ENCODE measurements at regions not wholly inside any gene's neighbourhood (a gene's known extent, or its start where the extent isn't known, plus 50 kb on each side); places are given as distances from the start of the nearest gene placed in this dataset.

DNA sequence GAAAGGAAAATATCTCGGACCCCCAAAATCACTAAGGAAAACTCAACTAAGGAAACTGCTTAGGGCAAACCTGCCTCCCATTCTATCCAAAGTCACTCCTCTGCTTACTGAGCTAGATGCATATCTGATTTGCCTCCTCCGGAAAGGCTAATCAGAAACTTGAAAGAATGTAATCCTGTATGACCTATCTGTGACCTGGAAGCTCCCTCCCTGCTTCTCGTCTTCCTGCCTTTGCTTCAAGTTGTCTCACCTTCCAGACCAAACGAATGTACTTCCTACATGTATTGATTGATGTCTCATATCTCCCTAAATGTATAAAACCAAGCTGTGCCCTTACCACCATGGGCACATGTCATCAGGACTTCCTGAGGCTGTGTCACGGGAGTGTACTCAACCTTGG is 58.1 kb upstream of the SEC61G start:
- H3K9me2 ChIP-seq (ENCODE audit: insufficient read depth): no peaks in the 10 kb centered on the region
- DNase-seq (ENCODE audit: low spot score) (no peak), ATAC-seq (no peak)
- H3K9me3 Mint-ChIP-seq: no peaks in the 10 kb centered on the region
- H3K27ac Mint-ChIP-seq: no peak overlapping the region
- no peaks in the 10 kb centered on the region for H3K27me3 ChIP-seq (ENCODE audit: insufficient read depth)
- peaks cover 5% of the 10 kb centered on the region; the same call in 1 of the 2 replicates for H3K4me1 ChIP-seq (ENCODE audit: insufficient read depth)
- no peak overlapping the region for H3K4me3 Mint-ChIP-seq
- no peaks in the 10 kb centered on the region for H3K27me3 Mint-ChIP-seq (ENCODE audit: insufficient read depth, low read depth, poor library complexity)
- no peaks in the 10 kb centered on the region for H3K79me2 ChIP-seq (replicated peaks; ENCODE audit: insufficient read depth)
- peaks cover 10% of the 10 kb centered on the region; the same call in 2 of the 3 replicates for H3K4me1 Mint-ChIP-seq
- TF ChIP-seq CREB1 (CRISPR knock-in tag; IDR thresholded peaks at IDR 0.05; ENCODE audit: low read depth) (no peak), JUNB (IDR thresholded peaks at IDR 0.05; ENCODE audit: unreplicated experiment) (no peak), POLR2AphosphoS5 (IDR thresholded peaks at IDR 0.05; ENCODE audit: low read depth) (no peak), EZH2 (IDR thresholded peaks at IDR 0.05; ENCODE audit: low read depth, unreplicated experiment) (no peak), STAT1 (IDR thresholded peaks at IDR 0.05; ENCODE audit: unreplicated experiment) (no peak), ETS1 (IDR thresholded peaks at IDR 0.05) (no peak), EZH2phosphoT487 (IDR thresholded peaks at IDR 0.05; ENCODE audit: unreplicated experiment) (no peak), NANOG (IDR thresholded peaks at IDR 0.05; ENCODE audit: borderline replicate concordance) (no peak), ZNF331 (CRISPR knock-in tag; IDR thresholded peaks at IDR 0.05; ENCODE audit: low read depth) (no peak), ZNF114 (CRISPR knock-in tag; IDR thresholded peaks at IDR 0.05) (no peak)
- TF ChIP-seq, protein P1, sequence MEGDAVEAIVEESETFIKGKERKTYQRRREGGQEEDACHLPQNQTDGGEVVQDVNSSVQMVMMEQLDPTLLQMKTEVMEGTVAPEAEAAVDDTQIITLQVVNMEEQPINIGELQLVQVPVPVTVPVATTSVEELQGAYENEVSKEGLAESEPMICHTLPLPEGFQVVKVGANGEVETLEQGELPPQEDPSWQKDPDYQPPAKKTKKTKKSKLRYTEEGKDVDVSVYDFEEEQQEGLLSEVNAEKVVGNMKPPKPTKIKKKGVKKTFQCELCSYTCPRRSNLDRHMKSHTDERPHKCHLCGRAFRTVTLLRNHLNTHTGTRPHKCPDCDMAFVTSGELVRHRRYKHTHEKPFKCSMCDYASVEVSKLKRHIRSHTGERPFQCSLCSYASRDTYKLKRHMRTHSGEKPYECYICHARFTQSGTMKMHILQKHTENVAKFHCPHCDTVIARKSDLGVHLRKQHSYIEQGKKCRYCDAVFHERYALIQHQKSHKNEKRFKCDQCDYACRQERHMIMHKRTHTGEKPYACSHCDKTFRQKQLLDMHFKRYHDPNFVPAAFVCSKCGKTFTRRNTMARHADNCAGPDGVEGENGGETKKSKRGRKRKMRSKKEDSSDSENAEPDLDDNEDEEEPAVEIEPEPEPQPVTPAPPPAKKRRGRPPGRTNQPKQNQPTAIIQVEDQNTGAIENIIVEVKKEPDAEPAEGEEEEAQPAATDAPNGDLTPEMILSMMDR (conservative IDR thresholded peaks at IDR 0.05; ENCODE audit: low read depth in 2 of 2): no peak
- TF ChIP-seq, protein P2, sequence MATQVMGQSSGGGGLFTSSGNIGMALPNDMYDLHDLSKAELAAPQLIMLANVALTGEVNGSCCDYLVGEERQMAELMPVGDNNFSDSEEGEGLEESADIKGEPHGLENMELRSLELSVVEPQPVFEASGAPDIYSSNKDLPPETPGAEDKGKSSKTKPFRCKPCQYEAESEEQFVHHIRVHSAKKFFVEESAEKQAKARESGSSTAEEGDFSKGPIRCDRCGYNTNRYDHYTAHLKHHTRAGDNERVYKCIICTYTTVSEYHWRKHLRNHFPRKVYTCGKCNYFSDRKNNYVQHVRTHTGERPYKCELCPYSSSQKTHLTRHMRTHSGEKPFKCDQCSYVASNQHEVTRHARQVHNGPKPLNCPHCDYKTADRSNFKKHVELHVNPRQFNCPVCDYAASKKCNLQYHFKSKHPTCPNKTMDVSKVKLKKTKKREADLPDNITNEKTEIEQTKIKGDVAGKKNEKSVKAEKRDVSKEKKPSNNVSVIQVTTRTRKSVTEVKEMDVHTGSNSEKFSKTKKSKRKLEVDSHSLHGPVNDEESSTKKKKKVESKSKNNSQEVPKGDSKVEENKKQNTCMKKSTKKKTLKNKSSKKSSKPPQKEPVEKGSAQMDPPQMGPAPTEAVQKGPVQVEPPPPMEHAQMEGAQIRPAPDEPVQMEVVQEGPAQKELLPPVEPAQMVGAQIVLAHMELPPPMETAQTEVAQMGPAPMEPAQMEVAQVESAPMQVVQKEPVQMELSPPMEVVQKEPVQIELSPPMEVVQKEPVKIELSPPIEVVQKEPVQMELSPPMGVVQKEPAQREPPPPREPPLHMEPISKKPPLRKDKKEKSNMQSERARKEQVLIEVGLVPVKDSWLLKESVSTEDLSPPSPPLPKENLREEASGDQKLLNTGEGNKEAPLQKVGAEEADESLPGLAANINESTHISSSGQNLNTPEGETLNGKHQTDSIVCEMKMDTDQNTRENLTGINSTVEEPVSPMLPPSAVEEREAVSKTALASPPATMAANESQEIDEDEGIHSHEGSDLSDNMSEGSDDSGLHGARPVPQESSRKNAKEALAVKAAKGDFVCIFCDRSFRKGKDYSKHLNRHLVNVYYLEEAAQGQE (IDR thresholded peaks at IDR 0.05; ENCODE audit: unreplicated experiment): no peak
- TF ChIP-seq, protein P3, sequence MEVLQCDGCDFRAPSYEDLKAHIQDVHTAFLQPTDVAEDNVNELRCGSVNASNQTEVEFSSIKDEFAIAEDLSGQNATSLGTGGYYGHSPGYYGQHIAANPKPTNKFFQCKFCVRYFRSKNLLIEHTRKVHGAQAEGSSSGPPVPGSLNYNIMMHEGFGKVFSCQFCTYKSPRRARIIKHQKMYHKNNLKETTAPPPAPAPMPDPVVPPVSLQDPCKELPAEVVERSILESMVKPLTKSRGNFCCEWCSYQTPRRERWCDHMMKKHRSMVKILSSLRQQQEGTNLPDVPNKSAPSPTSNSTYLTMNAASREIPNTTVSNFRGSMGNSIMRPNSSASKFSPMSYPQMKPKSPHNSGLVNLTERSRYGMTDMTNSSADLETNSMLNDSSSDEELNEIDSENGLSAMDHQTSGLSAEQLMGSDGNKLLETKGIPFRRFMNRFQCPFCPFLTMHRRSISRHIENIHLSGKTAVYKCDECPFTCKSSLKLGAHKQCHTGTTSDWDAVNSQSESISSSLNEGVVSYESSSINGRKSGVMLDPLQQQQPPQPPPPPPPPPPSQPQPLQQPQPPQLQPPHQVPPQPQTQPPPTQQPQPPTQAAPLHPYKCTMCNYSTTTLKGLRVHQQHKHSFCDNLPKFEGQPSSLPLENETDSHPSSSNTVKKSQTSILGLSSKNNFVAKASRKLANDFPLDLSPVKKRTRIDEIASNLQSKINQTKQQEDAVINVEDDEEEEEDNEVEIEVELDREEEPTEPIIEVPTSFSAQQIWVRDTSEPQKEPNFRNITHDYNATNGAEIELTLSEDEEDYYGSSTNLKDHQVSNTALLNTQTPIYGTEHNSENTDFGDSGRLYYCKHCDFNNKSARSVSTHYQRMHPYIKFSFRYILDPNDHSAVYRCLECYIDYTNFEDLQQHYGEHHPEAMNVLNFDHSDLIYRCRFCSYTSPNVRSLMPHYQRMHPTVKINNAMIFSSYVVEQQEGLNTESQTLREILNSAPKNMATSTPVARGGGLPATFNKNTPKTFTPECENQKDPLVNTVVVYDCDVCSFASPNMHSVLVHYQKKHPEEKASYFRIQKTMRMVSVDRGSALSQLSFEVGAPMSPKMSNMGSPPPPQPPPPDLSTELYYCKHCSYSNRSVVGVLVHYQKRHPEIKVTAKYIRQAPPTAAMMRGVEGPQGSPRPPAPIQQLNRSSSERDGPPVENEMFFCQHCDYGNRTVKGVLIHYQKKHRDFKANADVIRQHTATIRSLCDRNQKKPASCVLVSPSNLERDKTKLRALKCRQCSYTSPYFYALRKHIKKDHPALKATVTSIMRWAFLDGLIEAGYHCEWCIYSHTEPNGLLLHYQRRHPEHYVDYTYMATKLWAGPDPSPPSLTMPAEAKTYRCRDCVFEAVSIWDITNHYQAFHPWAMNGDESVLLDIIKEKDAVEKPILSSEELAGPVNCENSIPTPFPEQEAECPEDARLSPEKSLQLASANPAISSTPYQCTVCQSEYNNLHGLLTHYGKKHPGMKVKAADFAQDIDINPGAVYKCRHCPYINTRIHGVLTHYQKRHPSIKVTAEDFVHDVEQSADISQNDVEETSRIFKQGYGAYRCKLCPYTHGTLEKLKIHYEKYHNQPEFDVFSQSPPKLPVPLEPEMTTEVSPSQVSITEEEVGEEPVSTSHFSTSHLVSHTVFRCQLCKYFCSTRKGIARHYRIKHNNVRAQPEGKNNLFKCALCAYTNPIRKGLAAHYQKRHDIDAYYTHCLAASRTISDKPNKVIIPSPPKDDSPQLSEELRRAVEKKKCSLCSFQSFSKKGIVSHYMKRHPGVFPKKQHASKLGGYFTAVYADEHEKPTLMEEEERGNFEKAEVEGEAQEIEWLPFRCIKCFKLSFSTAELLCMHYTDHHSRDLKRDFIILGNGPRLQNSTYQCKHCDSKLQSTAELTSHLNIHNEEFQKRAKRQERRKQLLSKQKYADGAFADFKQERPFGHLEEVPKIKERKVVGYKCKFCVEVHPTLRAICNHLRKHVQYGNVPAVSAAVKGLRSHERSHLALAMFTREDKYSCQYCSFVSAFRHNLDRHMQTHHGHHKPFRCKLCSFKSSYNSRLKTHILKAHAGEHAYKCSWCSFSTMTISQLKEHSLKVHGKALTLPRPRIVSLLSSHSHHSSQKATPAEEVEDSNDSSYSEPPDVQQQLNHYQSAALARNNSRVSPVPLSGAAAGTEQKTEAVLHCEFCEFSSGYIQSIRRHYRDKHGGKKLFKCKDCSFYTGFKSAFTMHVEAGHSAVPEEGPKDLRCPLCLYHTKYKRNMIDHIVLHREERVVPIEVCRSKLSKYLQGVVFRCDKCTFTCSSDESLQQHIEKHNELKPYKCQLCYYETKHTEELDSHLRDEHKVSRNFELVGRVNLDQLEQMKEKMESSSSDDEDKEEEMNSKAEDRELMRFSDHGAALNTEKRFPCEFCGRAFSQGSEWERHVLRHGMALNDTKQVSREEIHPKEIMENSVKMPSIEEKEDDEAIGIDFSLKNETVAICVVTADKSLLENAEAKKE (CRISPR knock-in tag; IDR thresholded peaks at IDR 0.05): no peak
- H4K20me1 ChIP-seq (replicated peaks; ENCODE audit: insufficient read depth): no peaks in the 10 kb centered on the region
- no peak overlapping the region; the same call in 1 of the 2 replicates for H2AFZ ChIP-seq
- H3F3A ChIP-seq (replicated peaks; ENCODE audit: low read depth): no peaks in the 10 kb centered on the region
- no peaks in the 10 kb centered on the region for H3K36me3 ChIP-seq (ENCODE audit: insufficient read depth)
- no peak overlapping the region for H3K27ac ChIP-seq (ENCODE audit: low read depth)
- no peak overlapping the region for H3K4me2 ChIP-seq
- no peak overlapping the region for H3K4me3 ChIP-seq
- H3K36me3 Mint-ChIP-seq (ENCODE audit: low read depth): no peaks in the 10 kb centered on the region

Data from GM23338 (cell line).